ENCODE measurements at regions not wholly inside any gene's neighbourhood (a gene's known extent, or its start where the extent isn't known, plus 50 kb on each side); places are given as distances from the start of the nearest gene placed in this dataset.
"Not testable (repeated sequence)": the region's sequence is repeated elsewhere in the genome, so short reads cannot be mapped to it uniquely, and the experiment has no call there.

GRCh38 chr9:108762348-108763055 lies 93.3 kb downstream of the ACTL7B start:
- DNase-seq = no peak

GRCh38 chr9:108761655-108762347 lies 94.0 kb downstream of the ACTL7B start:
- DNase-seq = peak; percentile 62

- no peak for DNase-seq
Observed at GRCh38 chr9:108760841-108761240, 94.9 kb downstream of the ACTL7B start.

- no peak for DNase-seq
Observed at GRCh38 chr9:108759835-108760234, 96.0 kb downstream of the ACTL7B start.

- DNase-seq = no peak
Observed at GRCh38 chr9:108759399-108759798, 96.4 kb downstream of the ACTL7B start.

- DNase-seq = no peak
Observed at GRCh38 chr9:108756746-108757490, 98.9 kb downstream of the ACTL7B start.

GRCh38 chr9:108755979-108756378 lies 99.8 kb downstream of the ACTL7B start:
- DNase-seq = no peak

- no peak for DNase-seq
Observed at GRCh38 chr9:108751369-108751768, 104.4 kb downstream of the ACTL7B start.

GRCh38 chr9:108750661-108751215 lies 105.0 kb downstream of the ACTL7B start:
- no peak for DNase-seq

GRCh38 chr9:108748776-108749175 lies 107.0 kb downstream of the ACTL7B start:
- DNase-seq = no peak

- no peak for DNase-seq
Observed at GRCh38 chr9:108746864-108747263, 108.9 kb downstream of the ACTL7B start.

GRCh38 chr9:108746001-108746400 lies 109.8 kb downstream of the ACTL7B start:
- no peak for DNase-seq

- no peak for DNase-seq
Observed at GRCh38 chr9:108744641-108745040, 111.1 kb downstream of the ACTL7B start.

GRCh38 chr9:108743901-108744371 lies 111.8 kb downstream of the ACTL7B start:
- no peak for DNase-seq

GRCh38 chr9:108743416-108743815 lies 112.4 kb downstream of the ACTL7B start:
- no peak for DNase-seq

GRCh38 chr9:108742191-108742590 lies 113.6 kb downstream of the ACTL7B start:
- DNase-seq = no peak

GRCh38 chr9:108731292-108731691 lies 124.5 kb downstream of the ACTL7B start:
- DNase-seq = not testable (repeated sequence)

- DNase-seq = no peak
Observed at GRCh38 chr9:108727580-108728111, 128.1 kb downstream of the ACTL7B start.

GRCh38 chr9:108724652-108725051 lies 131.1 kb downstream of the ACTL7B start:
- no peak for DNase-seq

- DNase-seq = no peak
Observed at GRCh38 chr9:108724122-108724521, 131.7 kb downstream of the ACTL7B start.

GRCh38 chr9:108722396-108722795 lies 133.4 kb downstream of the ACTL7B start:
- no peak for DNase-seq

GRCh38 chr9:108720191-108720642 lies 135.6 kb downstream of the ACTL7B start:
- DNase-seq = no peak

GRCh38 chr9:108710424-108710823 lies 145.4 kb downstream of the ACTL7B start:
- DNase-seq = no peak
